Muscle of arm (tissue), 1 donor: ENCODE measurements at regions not wholly inside any gene's neighbourhood (a gene's known extent, or its start where the extent isn't known, plus 50 kb on each side); places are given as distances from the start of the nearest gene placed in this dataset.
"Not testable (repeated sequence)": the region's sequence is repeated elsewhere in the genome, so short reads cannot be mapped to it uniquely, and the experiment has no call there.

Experiments
- DNase-seq: peaks from one replicate; pipeline ENCODE4 v3.0.0-alpha.2; 2013

- DNase-seq: no peak
Measured at GRCh38 chr4:161329852-161330251, 833.9 kb downstream of the FSTL5 start.

- DNase-seq: no peak
Measured at GRCh38 chr4:161321706-161322105, 842.1 kb downstream of the FSTL5 start.

- DNase-seq: no peak
Measured at GRCh38 chr4:161320377-161320776, 843.4 kb downstream of the FSTL5 start.

- DNase-seq: no peak
Measured at GRCh38 chr4:161317000-161317399, 846.8 kb downstream of the FSTL5 start.

- DNase-seq: no peak
Measured at GRCh38 chr4:161314371-161314770, 849.4 kb downstream of the FSTL5 start.

- DNase-seq: no peak
Measured at GRCh38 chr4:161303551-161303950, 860.2 kb downstream of the FSTL5 start.

- no peak for DNase-seq
Measured at GRCh38 chr4:161291222-161291621, 872.6 kb downstream of the FSTL5 start.

- no peak for DNase-seq
Measured at GRCh38 chr4:161287678-161288352, 876.0 kb downstream of the FSTL5 start.

GRCh38 chr4:161285461-161285860 is 878.3 kb downstream of the FSTL5 start:
- DNase-seq: no peak

GRCh38 chr4:161280929-161281328 is 882.9 kb downstream of the FSTL5 start:
- DNase-seq: no peak

GRCh38 chr4:161279095-161279494 is 884.7 kb downstream of the FSTL5 start:
- DNase-seq: no peak

GRCh38 chr4:161277150-161277787 is 886.5 kb downstream of the FSTL5 start:
- DNase-seq: not testable (repeated sequence)

- DNase-seq: no peak
Measured at GRCh38 chr4:161273607-161274006, 890.2 kb downstream of the FSTL5 start.

GRCh38 chr4:161260819-161261218 is 903.0 kb downstream of the FSTL5 start:
- DNase-seq: no peak

- no peak for DNase-seq
Measured at GRCh38 chr4:161256716-161257115, 907.1 kb downstream of the FSTL5 start.

GRCh38 chr4:161256172-161256571 is 907.6 kb downstream of the FSTL5 start:
- no peak for DNase-seq

GRCh38 chr4:161254375-161254774 is 909.4 kb downstream of the FSTL5 start:
- DNase-seq: no peak

GRCh38 chr4:161252520-161253141 is 911.2 kb downstream of the FSTL5 start:
- DNase-seq: no peak

GRCh38 chr4:161249779-161250440 is 913.9 kb downstream of the FSTL5 start:
- no peak for DNase-seq

- DNase-seq: no peak
Measured at GRCh38 chr4:161248880-161249279, 914.9 kb downstream of the FSTL5 start.

- DNase-seq: no peak
Measured at GRCh38 chr4:161247831-161248230, 916.0 kb downstream of the FSTL5 start.

- no peak for DNase-seq
Measured at GRCh38 chr4:161238033-161238432, 925.8 kb downstream of the FSTL5 start.

GRCh38 chr4:161237495-161237894 is 926.3 kb downstream of the FSTL5 start:
- no peak for DNase-seq
